ENCODE measurements at regions not wholly inside any gene's neighbourhood (a gene's known extent, or its start where the extent isn't known, plus 50 kb on each side); places are given as distances from the start of the nearest gene placed in this dataset.

DNA sequence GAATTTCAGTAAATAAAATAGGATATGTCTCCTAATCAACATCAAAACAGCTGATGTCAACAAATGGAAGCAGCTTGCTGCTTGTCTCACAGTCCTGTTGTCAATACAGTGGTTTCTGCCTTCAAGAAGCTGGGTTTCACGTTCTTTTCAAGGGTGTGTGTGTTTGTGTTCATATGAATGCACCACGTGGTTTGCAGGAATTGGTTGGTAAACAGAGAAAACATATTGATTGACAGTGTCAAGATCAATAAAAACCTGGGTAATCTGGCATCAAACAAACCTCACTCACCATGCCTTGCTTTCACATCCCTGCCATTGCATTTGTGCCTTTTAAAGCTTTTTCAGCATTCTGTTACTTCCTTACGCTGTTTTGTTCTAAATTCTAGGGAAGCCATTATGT is 585.7 kb upstream of the CA10 start:
- Histone ChIP-seq H3K36me3 (ENCODE audit: insufficient read depth, low read length) (no peaks in the 10 kb centered on the region), H3K4me3 (ENCODE audit: low read length) (no peak overlapping the region), H3K4me2 (ENCODE audit: low read length) (no peak overlapping the region), H3K27me3 (ENCODE audit: control insufficient read depth, insufficient read depth, low read length) (no peaks in the 10 kb centered on the region), H3K9me3 (replicated peaks; ENCODE audit: low read length) (peaks cover 3% of the 10 kb centered on the region), H3K9ac (ENCODE audit: low read depth, low read length) (no peak overlapping the region), H3K4me1 (ENCODE audit: control insufficient read depth, insufficient read depth, low read length) (no peaks in the 10 kb centered on the region)

GRCh38 chr17:52740006-52740405 is 581.5 kb upstream of the CA10 start:
- Histone ChIP-seq H3K4me2 (ENCODE audit: low read length) (no peak overlapping the region), H3K4me3 (ENCODE audit: low read length) (no peak overlapping the region), H3K27me3 (ENCODE audit: control insufficient read depth, insufficient read depth, low read length) (no peaks in the 10 kb centered on the region), H3K9me3 (replicated peaks; ENCODE audit: low read length) (peaks cover 3% of the 10 kb centered on the region), H3K9ac (ENCODE audit: low read depth, low read length) (no peak overlapping the region), H3K36me3 (ENCODE audit: insufficient read depth, low read length) (no peaks in the 10 kb centered on the region), H3K4me1 (ENCODE audit: control insufficient read depth, insufficient read depth, low read length) (no peaks in the 10 kb centered on the region)

- no peaks in the 10 kb centered on the region for H3K36me3 ChIP-seq (ENCODE audit: insufficient read depth, low read length)
- H3K4me3 ChIP-seq (ENCODE audit: low read length): no peak overlapping the region
- no peak overlapping the region for H3K9ac ChIP-seq (ENCODE audit: low read depth, low read length)
- peaks cover 3% of the 10 kb centered on the region for H3K9me3 ChIP-seq (replicated peaks; ENCODE audit: low read length)
- no peaks in the 10 kb centered on the region for H3K4me1 ChIP-seq (ENCODE audit: control insufficient read depth, insufficient read depth, low read length)
- no peaks in the 10 kb centered on the region for H3K27me3 ChIP-seq (ENCODE audit: control insufficient read depth, insufficient read depth, low read length)
- no peak overlapping the region for H3K4me2 ChIP-seq (ENCODE audit: low read length)
Observed at GRCh38 chr17:52738791-52739190, 580.3 kb upstream of the CA10 start.

- Histone ChIP-seq H3K9ac (ENCODE audit: low read depth, low read length) (no peak overlapping the region), H3K27me3 (ENCODE audit: control insufficient read depth, insufficient read depth, low read length) (no peaks in the 10 kb centered on the region), H3K4me1 (ENCODE audit: control insufficient read depth, insufficient read depth, low read length) (no peaks in the 10 kb centered on the region), H3K9me3 (replicated peaks; ENCODE audit: low read length) (peaks cover 2% of the 10 kb centered on the region), H3K36me3 (ENCODE audit: insufficient read depth, low read length) (no peaks in the 10 kb centered on the region), H3K4me3 (ENCODE audit: low read length) (no peak overlapping the region), H3K4me2 (ENCODE audit: low read length) (no peak overlapping the region)
Observed at GRCh38 chr17:52737071-52737470, 578.6 kb upstream of the CA10 start.

GRCh38 chr17:52732841-52733240 is 574.3 kb upstream of the CA10 start:
- H3K36me3 ChIP-seq (ENCODE audit: insufficient read depth, low read length): no peaks in the 10 kb centered on the region
- no peaks in the 10 kb centered on the region for H3K4me1 ChIP-seq (ENCODE audit: control insufficient read depth, insufficient read depth, low read length)
- no peaks in the 10 kb centered on the region for H3K9me3 ChIP-seq (replicated peaks; ENCODE audit: low read length)
- H3K4me3 ChIP-seq (ENCODE audit: low read length): no peak overlapping the region
- H3K27me3 ChIP-seq (ENCODE audit: control insufficient read depth, insufficient read depth, low read length): no peaks in the 10 kb centered on the region
- H3K4me2 ChIP-seq (ENCODE audit: low read length): no peak overlapping the region
- H3K9ac ChIP-seq (ENCODE audit: low read depth, low read length): no peak overlapping the region

- no peaks in the 10 kb centered on the region for H3K36me3 ChIP-seq (ENCODE audit: insufficient read depth, low read length)
- H3K9me3 ChIP-seq (replicated peaks; ENCODE audit: low read length): no peaks in the 10 kb centered on the region
- no peaks in the 10 kb centered on the region for H3K4me1 ChIP-seq (ENCODE audit: control insufficient read depth, insufficient read depth, low read length)
- H3K4me3 ChIP-seq (ENCODE audit: low read length): no peak overlapping the region
- no peaks in the 10 kb centered on the region for H3K27me3 ChIP-seq (ENCODE audit: control insufficient read depth, insufficient read depth, low read length)
- no peak overlapping the region for H3K4me2 ChIP-seq (ENCODE audit: low read length)
- no peak overlapping the region for H3K9ac ChIP-seq (ENCODE audit: low read depth, low read length)
Observed at GRCh38 chr17:52724578-52724977, 566.1 kb upstream of the CA10 start.

- Histone ChIP-seq H3K9ac (ENCODE audit: low read depth, low read length) (no peak overlapping the region), H3K4me3 (ENCODE audit: low read length) (no peak overlapping the region), H3K4me2 (ENCODE audit: low read length) (no peak overlapping the region), H3K27me3 (ENCODE audit: control insufficient read depth, insufficient read depth, low read length) (no peaks in the 10 kb centered on the region), H3K4me1 (ENCODE audit: control insufficient read depth, insufficient read depth, low read length) (no peaks in the 10 kb centered on the region), H3K36me3 (ENCODE audit: insufficient read depth, low read length) (no peaks in the 10 kb centered on the region), H3K9me3 (replicated peaks; ENCODE audit: low read length) (no peaks in the 10 kb centered on the region)
Observed at GRCh38 chr17:52721910-52722309, 563.4 kb upstream of the CA10 start.

DNA sequence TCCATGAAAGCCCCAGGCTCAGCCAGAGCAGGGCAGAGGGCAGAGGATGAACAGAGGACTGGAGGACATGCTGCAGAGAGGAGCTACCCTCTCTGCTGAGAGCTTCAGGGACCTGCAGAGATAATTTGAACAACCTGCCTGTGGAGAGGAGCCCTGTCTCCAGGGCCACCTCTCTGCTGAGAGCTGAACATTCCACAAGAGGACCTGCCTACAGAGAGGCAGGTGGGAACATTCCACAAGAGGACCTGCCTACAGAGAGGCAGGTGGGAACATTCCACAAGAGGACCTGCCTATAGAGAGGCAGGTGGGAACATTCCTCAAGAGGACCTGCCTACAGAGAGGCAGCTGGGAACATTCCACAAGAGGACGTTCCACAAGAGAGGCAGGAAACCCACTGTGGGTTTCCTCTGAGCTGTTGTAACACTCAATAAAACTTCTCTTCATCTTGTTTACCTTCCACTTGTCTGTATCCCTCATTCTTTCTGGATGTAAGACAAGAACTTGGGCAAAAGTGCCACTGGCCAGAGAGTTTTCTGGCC is 551.9 kb upstream of the CA10 start:
- H3K9me3 ChIP-seq (replicated peaks; ENCODE audit: low read length): peaks cover 4% of the 10 kb centered on the region
- no peaks in the 10 kb centered on the region for H3K27me3 ChIP-seq (ENCODE audit: control insufficient read depth, insufficient read depth, low read length)
- no peak overlapping the region for H3K4me3 ChIP-seq (ENCODE audit: low read length)
- no peaks in the 10 kb centered on the region for H3K4me1 ChIP-seq (ENCODE audit: control insufficient read depth, insufficient read depth, low read length)
- H3K36me3 ChIP-seq (ENCODE audit: insufficient read depth, low read length): no peaks in the 10 kb centered on the region
- no peak overlapping the region for H3K9ac ChIP-seq (ENCODE audit: low read depth, low read length)
- no peak overlapping the region for H3K4me2 ChIP-seq (ENCODE audit: low read length)

- no peak overlapping the region for H3K4me3 ChIP-seq (ENCODE audit: low read length)
- no peaks in the 10 kb centered on the region for H3K36me3 ChIP-seq (ENCODE audit: insufficient read depth, low read length)
- H3K9ac ChIP-seq (ENCODE audit: low read depth, low read length): no peak overlapping the region
- H3K9me3 ChIP-seq (replicated peaks; ENCODE audit: low read length): peaks cover 4% of the 10 kb centered on the region
- H3K27me3 ChIP-seq (ENCODE audit: control insufficient read depth, insufficient read depth, low read length): no peaks in the 10 kb centered on the region
- no peaks in the 10 kb centered on the region for H3K4me1 ChIP-seq (ENCODE audit: control insufficient read depth, insufficient read depth, low read length)
- no peak overlapping the region for H3K4me2 ChIP-seq (ENCODE audit: low read length)
Observed at GRCh38 chr17:52709724-52710123, 551.2 kb upstream of the CA10 start.

DNA sequence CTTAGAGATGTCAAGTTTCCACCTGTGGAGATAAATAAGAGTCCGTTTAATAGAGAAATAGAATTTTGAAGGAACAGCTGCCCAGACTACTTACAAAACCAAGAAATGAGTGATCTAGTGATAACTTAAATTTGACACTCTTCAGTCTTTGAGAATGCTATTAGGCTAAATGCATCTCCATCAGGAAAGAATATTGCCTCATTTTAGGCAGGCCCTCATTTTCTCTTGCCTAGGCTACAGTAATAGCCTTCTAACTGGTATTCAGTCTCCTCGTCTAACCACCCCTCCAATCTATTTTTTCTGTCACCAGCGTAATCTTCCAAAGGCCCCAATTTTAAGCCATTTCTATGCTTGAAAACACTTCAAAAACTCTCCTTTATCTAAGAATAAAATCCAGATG is 537.8 kb upstream of the CA10 start:
- no peak overlapping the region for H3K9ac ChIP-seq (ENCODE audit: low read depth, low read length)
- H3K4me2 ChIP-seq (ENCODE audit: low read length): no peak overlapping the region
- no peak overlapping the region for H3K4me3 ChIP-seq (ENCODE audit: low read length)
- no peaks in the 10 kb centered on the region for H3K4me1 ChIP-seq (ENCODE audit: control insufficient read depth, insufficient read depth, low read length)
- no peaks in the 10 kb centered on the region for H3K27me3 ChIP-seq (ENCODE audit: control insufficient read depth, insufficient read depth, low read length)
- no peaks in the 10 kb centered on the region for H3K36me3 ChIP-seq (ENCODE audit: insufficient read depth, low read length)
- peaks cover 9% of the 10 kb centered on the region for H3K9me3 ChIP-seq (replicated peaks; ENCODE audit: low read length)

GRCh38 chr17:52686140-52686539 is 527.6 kb upstream of the CA10 start:
- no peak overlapping the region for H3K4me2 ChIP-seq (ENCODE audit: low read length)
- no peaks in the 10 kb centered on the region for H3K4me1 ChIP-seq (ENCODE audit: control insufficient read depth, insufficient read depth, low read length)
- no peaks in the 10 kb centered on the region for H3K27me3 ChIP-seq (ENCODE audit: control insufficient read depth, insufficient read depth, low read length)
- H3K9me3 ChIP-seq (replicated peaks; ENCODE audit: low read length): peaks cover 7% of the 10 kb centered on the region
- H3K36me3 ChIP-seq (ENCODE audit: insufficient read depth, low read length): no peaks in the 10 kb centered on the region
- H3K9ac ChIP-seq (ENCODE audit: low read depth, low read length): no peak overlapping the region
- no peak overlapping the region for H3K4me3 ChIP-seq (ENCODE audit: low read length)

DNA sequence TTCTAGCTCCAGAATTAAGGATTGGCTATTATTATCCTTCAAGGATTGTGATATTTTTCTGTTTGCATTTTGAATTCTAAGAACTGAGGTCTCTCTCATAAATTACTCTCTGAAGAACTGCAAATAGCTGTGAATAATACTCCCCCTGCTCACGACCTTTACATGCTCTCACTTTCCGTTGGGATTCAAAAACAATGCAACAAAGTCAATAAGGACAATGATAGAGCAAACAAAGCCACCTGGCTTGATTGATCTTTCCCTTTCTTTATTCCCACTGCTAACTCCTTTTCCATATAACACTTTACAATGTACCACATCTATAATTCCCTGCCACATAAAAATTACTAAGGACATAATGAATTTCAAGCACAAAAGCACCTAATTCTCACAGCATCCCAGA is 523.0 kb upstream of the CA10 start:
- H3K4me2 ChIP-seq (ENCODE audit: low read length): no peak overlapping the region
- peaks cover 11% of the 10 kb centered on the region for H3K9me3 ChIP-seq (replicated peaks; ENCODE audit: low read length)
- H3K27me3 ChIP-seq (ENCODE audit: control insufficient read depth, insufficient read depth, low read length): no peaks in the 10 kb centered on the region
- no peaks in the 10 kb centered on the region for H3K4me1 ChIP-seq (ENCODE audit: control insufficient read depth, insufficient read depth, low read length)
- no peaks in the 10 kb centered on the region for H3K36me3 ChIP-seq (ENCODE audit: insufficient read depth, low read length)
- H3K9ac ChIP-seq (ENCODE audit: low read depth, low read length): no peak overlapping the region
- H3K4me3 ChIP-seq (ENCODE audit: low read length): no peak overlapping the region

Data from skeletal muscle satellite cell (primary cell).